LNCaP clone FGC (cell line): ENCODE measurements at regions not wholly inside any gene's neighbourhood (a gene's known extent, or its start where the extent isn't known, plus 50 kb on each side); places are given as distances from the start of the nearest gene placed in this dataset.

ENCODE experiments used
- DNase-seq: peaks from one replicate; pipeline ENCODE4 v3.0.0-alpha.2; 2011; ENCODE audit warnings: low read depth
- H3K4me3 ChIP-seq: 2 replicates; pipeline ENCODE4 v1.5.1; 2011; ENCODE audit warnings: mild to moderate bottlenecking, low read depth, low read length, control low read depth
- CTCF ChIP-seq: IDR thresholded peaks from 2 replicates; pipeline ENCODE4 v1.5.1; 2012; ENCODE audit warnings: mild to moderate bottlenecking; ENCODE audit not compliant: control insufficient read depth, insufficient read depth; ENCODE audit errors: extremely low read depth

GRCh38 chr2:136381245-136381644, 263.3 kb upstream of the CXCR4 start:
- no peak for TF ChIP-seq CTCF
- DNase-seq = no peak
- H3K4me3 ChIP-seq = no peak overlapping the region

- peak; percentile 79 for TF ChIP-seq CTCF
- DNase-seq = peak; percentile 17
- H3K4me3 ChIP-seq = no peak overlapping the region
These were observed 261.0 kb upstream of the CXCR4 start for GRCh38 chr2:136378712-136379595.

- no peak for DNase-seq
- no peak for TF ChIP-seq CTCF
- H3K4me3 ChIP-seq = no peak overlapping the region
These were observed 259.8 kb upstream of the CXCR4 start for GRCh38 chr2:136377423-136378382.

- no peak for TF ChIP-seq CTCF
- no peak for DNase-seq
- H3K4me3 ChIP-seq = no peak overlapping the region
These were observed 258.9 kb upstream of the CXCR4 start for GRCh38 chr2:136376798-136377211.

GRCh38 chr2:136376211-136376610, 258.3 kb upstream of the CXCR4 start:
- H3K4me3 ChIP-seq = no peak overlapping the region
- no peak for DNase-seq
- no peak for TF ChIP-seq CTCF

GRCh38 chr2:136375017-136375901, 257.3 kb upstream of the CXCR4 start:
- no peak for TF ChIP-seq CTCF
- no peak overlapping the region for H3K4me3 ChIP-seq
- DNase-seq = no peak
